Activated CD4-positive, alpha-beta T cell treated with anti-CD3 and anti-CD28 coated beads, Interleukin-2, amount 10 ng/mL, durations not matched to agents 24 days and 14 days (primary cell): ENCODE measurements at regions not wholly inside any gene's neighbourhood (a gene's known extent, or its start where the extent isn't known, plus 50 kb on each side); places are given as distances from the start of the nearest gene placed in this dataset.

Experiments used
- DNase-seq: peaks from one replicate; pipeline ENCODE4 v3.0.0; 2022
- H3K27ac Mint-ChIP-seq: one replicate; pipeline ENCODE4 v1.8.0; 2022; ENCODE audit warnings: mild to moderate bottlenecking, mixed read lengths
- H3K27me3 Mint-ChIP-seq: one replicate; pipeline ENCODE4 v1.8.0; 2022; ENCODE audit warnings: mixed read lengths
- H3K36me3 Mint-ChIP-seq: one replicate; pipeline ENCODE4 v1.8.0; 2022; ENCODE audit warnings: low read depth, mild to moderate bottlenecking, mixed read lengths
- H3K4me1 Mint-ChIP-seq: one replicate; pipeline ENCODE4 v1.8.0; 2021; ENCODE audit warnings: mixed read lengths
- H3K4me3 Mint-ChIP-seq: one replicate; pipeline ENCODE4 v1.8.0; 2022; ENCODE audit warnings: mild to moderate bottlenecking, moderate library complexity, mixed read lengths
- H3K9me3 Mint-ChIP-seq: one replicate; pipeline ENCODE4 v1.8.0; 2021; ENCODE audit warnings: mixed read lengths
- intact Hi-C: fragments of 100-400 bp; cut with micrococcal nuclease; formaldehyde crosslinking; loops from one replicate; pipeline ENCODE4 v1.15.1; 2023

- Mint-ChIP-seq H3K27me3 (no peaks in the 10 kb centered on the region), H3K36me3 (no peaks in the 10 kb centered on the region), H3K4me3 (no peak overlapping the region), H3K27ac (no peak overlapping the region), H3K4me1 (no peaks in the 10 kb centered on the region), H3K9me3 (no peaks in the 10 kb centered on the region)
- intact Hi-C loops = no loop called here
- no peak for DNase-seq
These were observed 919.6 kb upstream of the MAP3K7 start for GRCh38 chr6:91506509-91506908.

- Mint-ChIP-seq H3K4me3 (no peak overlapping the region), H3K27ac (no peak overlapping the region), H3K36me3 (no peaks in the 10 kb centered on the region), H3K27me3 (no peaks in the 10 kb centered on the region), H3K4me1 (no peaks in the 10 kb centered on the region), H3K9me3 (no peaks in the 10 kb centered on the region)
- intact Hi-C loops = no loop called here
- DNase-seq = no peak
These were observed 918.3 kb upstream of the MAP3K7 start for GRCh38 chr6:91505199-91505598.

- no peaks in the 10 kb centered on the region for H3K36me3 Mint-ChIP-seq
- H3K27me3 Mint-ChIP-seq = no peaks in the 10 kb centered on the region
- H3K9me3 Mint-ChIP-seq = no peaks in the 10 kb centered on the region
- no peak for DNase-seq
- H3K4me3 Mint-ChIP-seq = no peak overlapping the region
- H3K27ac Mint-ChIP-seq = no peak overlapping the region
- H3K4me1 Mint-ChIP-seq = no peaks in the 10 kb centered on the region
- intact Hi-C loops = no loop called here
These were observed 915.1 kb upstream of the MAP3K7 start for GRCh38 chr6:91501930-91502329.

DNA sequence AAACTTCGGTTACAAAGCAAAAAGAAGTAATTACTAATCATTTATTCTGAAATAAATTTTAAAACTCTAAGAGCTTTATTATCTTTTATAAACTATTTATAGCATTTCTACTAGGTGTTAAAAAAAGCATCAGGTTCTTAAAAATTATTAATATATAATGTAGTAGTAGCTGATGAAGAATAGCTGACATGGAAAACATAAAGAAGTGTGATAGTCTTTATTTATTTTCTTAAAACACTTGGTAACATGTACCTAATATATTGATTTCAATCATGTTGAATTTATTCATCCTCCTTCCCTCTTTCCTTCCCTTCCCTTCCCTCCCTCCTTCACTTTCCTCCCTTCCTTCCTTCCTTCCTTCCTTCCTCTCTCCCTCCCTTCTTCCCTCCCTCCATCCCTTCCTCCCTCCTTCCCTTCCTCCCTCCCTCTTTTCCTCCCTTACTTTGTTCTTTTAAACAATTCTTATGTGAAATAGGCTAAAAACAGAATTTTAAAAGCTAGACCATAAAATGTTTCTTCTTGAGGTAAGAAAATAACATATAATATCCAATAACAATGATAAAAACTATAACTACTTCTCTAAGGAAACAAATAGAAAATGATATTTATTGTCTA, 913.9 kb upstream of the MAP3K7 start:
- no peaks in the 10 kb centered on the region for H3K4me1 Mint-ChIP-seq

DNA sequence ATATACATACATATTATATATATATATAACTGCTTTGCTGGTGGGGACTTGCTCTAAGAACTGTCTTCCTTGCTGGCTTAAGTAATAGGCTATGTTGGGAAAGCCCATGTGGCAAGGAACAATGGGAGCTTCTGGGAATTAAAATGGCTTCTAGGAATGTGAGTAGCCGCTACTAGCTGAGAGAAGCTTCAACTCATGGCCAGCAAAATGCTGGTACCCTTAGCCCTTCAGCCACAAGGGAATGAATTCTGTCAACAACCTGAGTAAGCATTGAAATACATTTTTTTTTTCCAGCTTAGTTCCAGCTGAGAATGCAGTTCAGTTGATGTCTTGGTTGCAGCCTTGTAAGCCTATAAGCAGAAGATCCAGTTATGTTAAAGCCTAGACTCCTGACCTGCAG, 911.7 kb upstream of the MAP3K7 start:
- no peaks in the 10 kb centered on the region for H3K9me3 Mint-ChIP-seq
- intact Hi-C loops = no loop called here
- H3K27me3 Mint-ChIP-seq = no peaks in the 10 kb centered on the region
- DNase-seq = no peak
- H3K4me3 Mint-ChIP-seq = no peak overlapping the region
- no peaks in the 10 kb centered on the region for H3K4me1 Mint-ChIP-seq
- no peaks in the 10 kb centered on the region for H3K36me3 Mint-ChIP-seq
- H3K27ac Mint-ChIP-seq = no peak overlapping the region

More for the DNA sequence above, 913.9 kb upstream of the MAP3K7 start:
- H3K27me3 Mint-ChIP-seq = no peaks in the 10 kb centered on the region
- no peaks in the 10 kb centered on the region for H3K36me3 Mint-ChIP-seq
- H3K27ac Mint-ChIP-seq = no peak overlapping the region
- intact Hi-C loops = no loop called here
- no peak overlapping the region for H3K4me3 Mint-ChIP-seq
- H3K9me3 Mint-ChIP-seq = no peaks in the 10 kb centered on the region
- no peak for DNase-seq

DNA sequence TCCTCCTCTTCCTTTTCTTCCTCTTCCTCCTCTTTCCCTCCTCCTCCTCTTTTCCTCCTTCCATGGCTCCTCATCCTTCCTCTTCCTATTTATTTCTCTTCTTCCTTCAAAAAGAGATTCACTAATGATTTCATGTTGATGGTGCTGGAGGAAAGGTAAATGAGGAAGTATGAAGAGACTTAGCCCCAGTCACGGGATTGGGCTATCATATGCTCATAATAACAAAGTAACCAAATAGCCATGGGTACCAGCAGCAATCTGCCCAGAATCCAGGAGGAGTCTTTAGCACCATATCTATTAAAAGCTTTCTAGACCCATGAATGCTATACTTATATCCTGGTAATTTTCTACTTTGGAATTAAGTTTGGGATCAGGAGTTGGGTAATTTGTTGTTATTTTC, 910.9 kb upstream of the MAP3K7 start:
- intact Hi-C loops = no loop called here
- DNase-seq = no peak
- Mint-ChIP-seq H3K4me3 (no peak overlapping the region), H3K36me3 (no peaks in the 10 kb centered on the region), H3K27ac (no peak overlapping the region), H3K4me1 (no peaks in the 10 kb centered on the region), H3K9me3 (no peaks in the 10 kb centered on the region), H3K27me3 (no peaks in the 10 kb centered on the region)

DNA sequence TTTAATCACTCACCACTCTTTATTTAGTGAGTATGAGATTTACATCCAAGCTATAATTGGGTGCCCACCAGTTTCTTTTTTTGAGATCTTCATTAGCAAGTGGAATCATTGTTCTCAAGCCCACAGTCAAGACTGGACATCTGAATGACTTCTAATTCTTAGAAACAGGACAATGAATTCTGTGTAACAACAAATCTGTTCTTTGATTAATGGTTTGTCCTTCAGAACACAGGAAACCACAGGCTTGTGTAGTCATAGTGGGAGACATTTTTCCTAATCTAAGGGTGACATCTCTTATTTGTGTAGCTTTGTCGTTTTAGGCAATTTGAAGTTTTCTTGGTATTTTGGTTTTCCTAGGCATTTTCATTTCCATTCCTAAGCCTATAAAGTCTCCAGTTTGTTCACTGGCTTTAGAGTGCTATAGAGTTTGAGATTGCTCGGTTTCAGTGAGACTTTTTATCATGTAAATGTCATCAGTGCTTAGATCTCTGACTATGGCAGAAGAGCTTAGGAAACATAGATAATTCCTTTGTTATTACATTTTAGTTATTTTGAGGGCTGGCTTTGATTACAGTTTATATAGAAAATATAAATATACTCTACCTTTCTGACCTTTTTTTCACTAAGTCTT, 903.9 kb upstream of the MAP3K7 start:
- Mint-ChIP-seq H3K4me3 (no peak overlapping the region), H3K27me3 (no peaks in the 10 kb centered on the region), H3K9me3 (no peaks in the 10 kb centered on the region), H3K4me1 (no peaks in the 10 kb centered on the region), H3K27ac (no peak overlapping the region), H3K36me3 (no peaks in the 10 kb centered on the region)
- DNase-seq = no peak
- intact Hi-C loops = no loop called here

DNA sequence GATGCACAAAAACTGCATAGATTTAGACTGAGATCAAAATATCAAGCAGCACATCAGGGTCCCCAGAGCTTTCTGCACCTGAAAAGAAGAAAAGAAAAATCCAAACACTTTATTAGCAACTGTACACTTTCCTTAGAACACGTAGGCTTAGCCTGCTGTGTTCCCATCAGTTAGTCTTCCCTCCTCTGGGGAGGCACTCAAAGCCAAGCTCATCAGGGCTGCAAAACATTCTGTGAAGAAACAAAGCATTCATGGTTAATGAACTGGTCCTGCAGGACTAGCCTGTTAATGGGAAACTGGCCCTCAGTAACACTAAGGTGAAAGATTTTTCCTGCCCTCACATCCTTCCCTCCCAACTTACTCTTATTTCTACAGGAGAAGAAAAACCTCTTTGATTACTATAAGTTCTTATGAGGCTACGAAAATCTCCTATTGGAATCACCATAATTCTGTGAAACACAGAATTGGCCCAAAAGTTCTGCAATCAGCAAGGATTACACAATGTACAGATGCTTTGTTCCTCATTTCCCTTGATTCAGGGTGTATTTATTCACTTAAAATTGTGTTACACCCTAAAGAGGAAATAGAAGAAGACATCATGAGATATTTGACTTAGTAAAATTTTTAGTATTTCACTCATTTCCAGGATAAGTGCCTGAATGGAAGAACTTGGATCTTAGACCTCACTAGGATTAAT, 901.0 kb upstream of the MAP3K7 start:
- Mint-ChIP-seq H3K36me3 (no peaks in the 10 kb centered on the region), H3K27ac (no peak overlapping the region), H3K4me1 (no peaks in the 10 kb centered on the region), H3K9me3 (no peaks in the 10 kb centered on the region), H3K4me3 (no peak overlapping the region), H3K27me3 (no peaks in the 10 kb centered on the region)
- DNase-seq = no peak
- intact Hi-C loops = no loop called here

- H3K4me1 Mint-ChIP-seq = no peaks in the 10 kb centered on the region
- H3K27me3 Mint-ChIP-seq = no peaks in the 10 kb centered on the region
- H3K4me3 Mint-ChIP-seq = no peak overlapping the region
- H3K36me3 Mint-ChIP-seq = no peaks in the 10 kb centered on the region
- DNase-seq = no peak
- no peak overlapping the region for H3K27ac Mint-ChIP-seq
- no peaks in the 10 kb centered on the region for H3K9me3 Mint-ChIP-seq
- intact Hi-C loops = no loop called here
These were observed 899.3 kb upstream of the MAP3K7 start for GRCh38 chr6:91486200-91486599.

DNA sequence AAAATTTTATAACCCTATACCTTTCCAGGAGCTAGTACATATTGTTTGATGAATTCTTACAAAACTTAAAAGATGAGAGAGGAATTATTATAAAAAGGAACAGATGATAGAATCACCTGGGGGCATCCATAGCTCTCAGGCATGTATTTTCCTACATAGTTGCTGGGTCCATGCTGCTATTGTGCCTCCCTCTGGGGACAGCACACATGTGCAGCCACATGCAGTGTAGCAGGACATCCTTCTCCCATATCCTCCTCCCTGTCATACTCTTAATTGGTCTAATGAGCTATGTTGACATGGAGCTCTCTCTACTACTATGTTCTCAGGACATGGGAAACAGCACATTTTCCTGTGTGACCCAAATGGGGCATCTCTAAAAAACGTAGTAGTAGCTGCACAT, 898.2 kb upstream of the MAP3K7 start:
- no peak for DNase-seq

GRCh38 chr6:91483415-91484105, 896.7 kb upstream of the MAP3K7 start:
- H3K27ac Mint-ChIP-seq = no peak overlapping the region
- intact Hi-C loops = no loop called here
- H3K4me1 Mint-ChIP-seq = no peaks in the 10 kb centered on the region
- H3K27me3 Mint-ChIP-seq = no peaks in the 10 kb centered on the region
- no peaks in the 10 kb centered on the region for H3K36me3 Mint-ChIP-seq
- no peak for DNase-seq
- no peak overlapping the region for H3K4me3 Mint-ChIP-seq
- no peaks in the 10 kb centered on the region for H3K9me3 Mint-ChIP-seq

More for the DNA sequence above, 898.2 kb upstream of the MAP3K7 start:
- Mint-ChIP-seq H3K4me1 (no peaks in the 10 kb centered on the region), H3K36me3 (no peaks in the 10 kb centered on the region), H3K4me3 (no peak overlapping the region), H3K27me3 (no peaks in the 10 kb centered on the region), H3K9me3 (no peaks in the 10 kb centered on the region), H3K27ac (no peak overlapping the region)
- intact Hi-C loops = no loop called here

- Mint-ChIP-seq H3K36me3 (no peaks in the 10 kb centered on the region), H3K27me3 (no peaks in the 10 kb centered on the region), H3K27ac (no peak overlapping the region), H3K4me3 (no peak overlapping the region), H3K4me1 (no peaks in the 10 kb centered on the region), H3K9me3 (no peaks in the 10 kb centered on the region)
- intact Hi-C loops = no loop called here
- DNase-seq = no peak
These were observed 895.6 kb upstream of the MAP3K7 start for GRCh38 chr6:91482498-91482897.

DNA sequence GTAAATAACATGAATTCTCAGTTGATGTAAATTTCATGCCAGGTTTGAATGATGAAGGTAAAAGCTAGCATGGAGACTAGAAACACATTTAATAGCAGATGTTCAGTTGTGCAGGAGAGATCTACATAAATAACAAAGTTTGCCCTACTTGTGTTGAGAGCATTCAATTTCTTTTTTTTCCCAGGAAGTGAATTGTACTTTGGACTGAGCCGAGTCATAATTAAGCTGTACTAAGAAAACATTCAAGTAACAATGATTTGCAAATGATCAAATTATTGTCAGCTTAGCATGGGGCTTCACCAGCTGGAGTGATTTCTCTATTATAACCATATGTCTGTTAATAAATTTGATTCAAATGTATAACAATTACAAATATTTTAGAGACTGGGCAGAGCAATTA, 893.5 kb upstream of the MAP3K7 start:
- H3K4me1 Mint-ChIP-seq = no peaks in the 10 kb centered on the region
- intact Hi-C loops = no loop called here
- DNase-seq = no peak

GRCh38 chr6:91477688-91478087, 890.8 kb upstream of the MAP3K7 start:
- DNase-seq = no peak
- Mint-ChIP-seq H3K27ac (no peak overlapping the region), H3K9me3 (no peaks in the 10 kb centered on the region), H3K4me1 (no peaks in the 10 kb centered on the region), H3K36me3 (no peaks in the 10 kb centered on the region), H3K4me3 (no peak overlapping the region), H3K27me3 (no peaks in the 10 kb centered on the region)
- intact Hi-C loops = no loop called here

More for the DNA sequence above, 893.5 kb upstream of the MAP3K7 start:
- Mint-ChIP-seq H3K36me3 (no peaks in the 10 kb centered on the region), H3K27ac (no peak overlapping the region), H3K9me3 (no peaks in the 10 kb centered on the region), H3K27me3 (no peaks in the 10 kb centered on the region), H3K4me3 (no peak overlapping the region)
